ENCODE measurements at regions not wholly inside any gene's neighbourhood (a gene's known extent, or its start where the extent isn't known, plus 50 kb on each side); places are given as distances from the start of the nearest gene placed in this dataset.

DNA sequence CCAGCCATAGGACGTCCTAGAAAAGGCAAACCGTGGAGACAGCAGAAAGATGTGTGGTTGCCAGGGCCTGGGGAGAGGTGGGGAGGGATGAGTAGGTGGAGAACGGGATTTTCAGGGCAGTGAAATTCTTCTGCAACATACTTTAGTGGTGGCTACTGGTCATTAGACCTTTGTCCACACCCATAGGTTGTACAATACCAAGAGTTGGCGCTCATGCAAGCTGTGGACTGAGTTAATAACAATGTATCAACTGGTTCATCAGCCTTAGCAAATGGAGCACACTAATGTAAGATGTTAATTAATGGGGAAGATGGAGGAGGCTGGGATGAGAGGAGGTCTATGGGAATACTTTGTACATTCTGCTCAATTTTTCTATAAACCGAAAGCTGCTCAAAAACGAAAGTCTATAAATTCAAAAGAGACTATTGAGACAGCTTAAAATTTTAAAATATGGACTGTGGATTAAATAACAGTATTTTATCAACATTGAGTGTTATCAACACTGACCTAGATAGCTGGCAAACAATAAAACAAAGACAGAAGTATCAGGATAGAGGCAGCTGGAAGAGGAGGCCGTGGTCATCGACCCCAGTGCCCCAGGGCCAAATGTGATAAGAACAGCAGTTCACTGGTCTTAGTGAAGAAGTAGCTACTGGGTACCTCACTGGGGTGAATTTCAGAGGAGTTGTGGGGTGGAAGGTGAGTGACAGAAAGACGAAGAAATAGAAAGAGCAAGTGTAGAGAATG, 90.9 kb downstream of the SYNE3 start:
- Histone ChIP-seq H3K9me3 (no peaks in the 10 kb centered on the region), H3K36me3 (no peaks in the 10 kb centered on the region), H3K27me3 (no peaks in the 10 kb centered on the region), H3K4me3 (no peak overlapping the region)
- no peak for DNase-seq

DNA sequence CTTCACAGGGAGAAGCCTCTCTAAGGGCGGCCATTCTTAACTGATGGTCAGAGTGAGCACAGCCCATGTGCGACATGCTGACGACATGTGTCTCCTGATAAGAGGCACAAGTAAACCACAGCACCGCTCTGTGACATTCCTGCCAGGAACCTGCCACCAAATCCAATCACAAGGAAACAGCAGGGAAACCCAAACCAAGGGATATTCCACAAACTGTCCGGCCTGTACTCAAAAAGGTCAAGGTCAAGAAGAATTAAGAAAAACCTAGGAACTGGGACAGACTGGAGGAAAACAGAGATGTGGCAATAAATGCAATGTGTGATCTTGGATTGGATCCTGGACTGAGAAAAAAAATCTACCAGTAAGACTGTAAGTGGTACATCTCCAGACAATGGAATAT, 91.9 kb downstream of the SYNE3 start:
- DNase-seq, result no peak
- Histone ChIP-seq H3K9me3 (no peaks in the 10 kb centered on the region), H3K27me3 (no peaks in the 10 kb centered on the region), H3K36me3 (no peaks in the 10 kb centered on the region), H3K4me3 (no peak overlapping the region)

- Histone ChIP-seq H3K27me3 (no peaks in the 10 kb centered on the region), H3K9me3 (no peaks in the 10 kb centered on the region), H3K4me3 (no peak overlapping the region), H3K36me3 (no peaks in the 10 kb centered on the region)
- no peak for DNase-seq
These were observed 94.7 kb downstream of the SYNE3 start for GRCh38 chr14:95421741-95422140.

- H3K4me3 ChIP-seq, result no peak overlapping the region
- no peaks in the 10 kb centered on the region for H3K36me3 ChIP-seq
- H3K9me3 ChIP-seq, result no peaks in the 10 kb centered on the region
- H3K27me3 ChIP-seq, result no peaks in the 10 kb centered on the region
- DNase-seq, result no peak
These were observed 96.4 kb downstream of the SYNE3 start for GRCh38 chr14:95420060-95420459.

DNA sequence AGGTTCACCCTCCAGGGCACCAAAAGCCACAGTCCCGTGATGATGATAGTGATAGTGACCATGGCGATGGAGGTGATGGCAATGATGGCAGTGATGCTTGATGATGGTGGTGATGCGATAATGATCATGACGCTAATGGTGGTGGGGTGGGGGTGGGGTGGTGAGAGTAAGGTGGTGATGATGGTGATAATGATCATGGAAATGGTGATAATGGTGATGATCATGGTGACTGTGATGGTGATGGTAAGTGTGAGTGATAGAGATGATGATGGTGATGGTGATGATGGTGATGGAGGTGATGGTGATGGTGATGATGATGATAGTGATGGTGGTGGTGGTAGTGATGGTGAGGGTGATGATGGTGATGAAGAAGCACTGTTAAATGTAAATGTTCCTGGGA, 96.9 kb downstream of the SYNE3 start:
- DNase-seq, result no peak
- no peaks in the 10 kb centered on the region for H3K9me3 ChIP-seq
- no peak overlapping the region for H3K4me3 ChIP-seq

DNA sequence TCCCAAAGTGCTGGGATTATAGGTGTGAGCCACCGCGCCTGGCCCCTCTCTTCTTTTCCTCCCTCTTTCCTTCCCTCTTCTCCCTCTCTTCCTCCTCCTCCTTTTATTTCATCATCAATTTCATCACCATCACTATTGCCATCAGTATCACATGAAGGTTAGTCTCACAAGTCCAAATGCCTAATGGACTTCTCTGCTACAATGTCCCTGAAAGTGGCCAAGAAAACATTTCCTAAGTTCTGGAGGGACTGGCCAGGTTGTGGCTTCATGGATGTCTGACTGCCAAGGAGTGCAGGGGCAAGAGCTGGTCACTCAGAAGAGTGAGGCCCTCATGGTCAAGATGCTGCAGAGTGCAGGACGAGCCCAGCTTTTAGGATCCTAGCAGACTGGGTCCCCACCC, 97.6 kb downstream of the SYNE3 start:
- Histone ChIP-seq H3K27me3 (no peaks in the 10 kb centered on the region), H3K9me3 (no peaks in the 10 kb centered on the region), H3K4me3 (no peak overlapping the region), H3K36me3 (no peaks in the 10 kb centered on the region)
- no peak for DNase-seq

More for the DNA sequence above, 96.9 kb downstream of the SYNE3 start:
- H3K36me3 ChIP-seq, result no peaks in the 10 kb centered on the region
- H3K27me3 ChIP-seq, result no peaks in the 10 kb centered on the region

- DNase-seq, result no peak
- H3K27me3 ChIP-seq, result no peaks in the 10 kb centered on the region
- no peaks in the 10 kb centered on the region for H3K9me3 ChIP-seq
- no peak overlapping the region for H3K4me3 ChIP-seq
- no peaks in the 10 kb centered on the region for H3K36me3 ChIP-seq
These were observed 97.8 kb upstream of the CLMN start for GRCh38 chr14:95417492-95417891.

- no peak for DNase-seq
- H3K36me3 ChIP-seq, result no peaks in the 10 kb centered on the region
- H3K4me3 ChIP-seq, result no peak overlapping the region
- no peaks in the 10 kb centered on the region for H3K27me3 ChIP-seq
- H3K9me3 ChIP-seq, result no peaks in the 10 kb centered on the region
These were observed 96.3 kb upstream of the CLMN start for GRCh38 chr14:95415993-95416392.

GRCh38 chr14:95413289-95414215, 93.8 kb upstream of the CLMN start:
- H3K4me3 ChIP-seq, result no peak overlapping the region
- no peak for DNase-seq
- no peaks in the 10 kb centered on the region for H3K9me3 ChIP-seq
- H3K36me3 ChIP-seq, result no peaks in the 10 kb centered on the region
- no peaks in the 10 kb centered on the region for H3K27me3 ChIP-seq

GRCh38 chr14:95410838-95411237, 91.1 kb upstream of the CLMN start:
- Histone ChIP-seq H3K4me3 (no peak overlapping the region), H3K27me3 (no peaks in the 10 kb centered on the region), H3K9me3 (no peaks in the 10 kb centered on the region), H3K36me3 (no peaks in the 10 kb centered on the region)
- no peak for DNase-seq

DNA sequence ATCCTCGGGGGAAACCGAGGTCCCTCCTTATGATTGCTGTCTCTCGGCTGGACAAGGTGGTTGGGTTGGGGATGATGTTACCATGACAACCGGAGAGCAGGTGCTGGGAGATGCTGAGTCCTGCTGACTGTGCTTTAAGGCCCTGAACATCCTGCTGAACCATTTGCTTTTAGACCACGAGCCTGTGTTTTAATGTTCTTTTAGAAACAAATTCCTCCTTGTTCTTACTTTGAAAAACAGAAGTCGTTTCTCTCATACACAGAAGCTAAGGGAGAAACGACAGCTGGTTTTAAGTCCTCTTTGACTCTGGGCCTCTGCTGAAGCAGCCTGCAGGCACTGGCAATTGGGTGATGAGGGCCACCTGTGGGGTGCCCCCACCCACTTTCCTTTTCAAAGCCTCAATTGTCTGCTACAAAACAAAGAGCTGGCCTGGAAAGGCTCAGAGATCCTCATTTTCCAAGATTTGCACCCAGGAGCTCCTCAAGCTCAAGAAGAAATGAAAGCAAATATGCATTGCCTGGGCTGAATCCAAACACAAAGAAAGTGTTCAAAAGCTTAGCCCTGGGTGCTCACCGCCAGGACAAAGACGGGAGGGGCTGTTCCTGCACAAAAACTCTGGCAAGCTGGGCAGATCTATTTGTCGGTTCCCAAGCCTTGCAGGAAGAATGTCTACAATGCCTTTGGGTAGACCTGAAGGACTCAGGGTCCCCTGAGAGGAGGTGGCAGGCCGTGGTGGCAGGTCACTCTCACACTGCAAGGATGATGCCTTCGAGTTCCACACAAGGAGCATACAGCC, 90.0 kb upstream of the CLMN start:
- H3K4me3 ChIP-seq, result no peak overlapping the region
- DNase-seq, result no peak
- H3K9me3 ChIP-seq, result no peaks in the 10 kb centered on the region
- H3K27me3 ChIP-seq, result no peaks in the 10 kb centered on the region
- H3K36me3 ChIP-seq, result no peaks in the 10 kb centered on the region

DNA sequence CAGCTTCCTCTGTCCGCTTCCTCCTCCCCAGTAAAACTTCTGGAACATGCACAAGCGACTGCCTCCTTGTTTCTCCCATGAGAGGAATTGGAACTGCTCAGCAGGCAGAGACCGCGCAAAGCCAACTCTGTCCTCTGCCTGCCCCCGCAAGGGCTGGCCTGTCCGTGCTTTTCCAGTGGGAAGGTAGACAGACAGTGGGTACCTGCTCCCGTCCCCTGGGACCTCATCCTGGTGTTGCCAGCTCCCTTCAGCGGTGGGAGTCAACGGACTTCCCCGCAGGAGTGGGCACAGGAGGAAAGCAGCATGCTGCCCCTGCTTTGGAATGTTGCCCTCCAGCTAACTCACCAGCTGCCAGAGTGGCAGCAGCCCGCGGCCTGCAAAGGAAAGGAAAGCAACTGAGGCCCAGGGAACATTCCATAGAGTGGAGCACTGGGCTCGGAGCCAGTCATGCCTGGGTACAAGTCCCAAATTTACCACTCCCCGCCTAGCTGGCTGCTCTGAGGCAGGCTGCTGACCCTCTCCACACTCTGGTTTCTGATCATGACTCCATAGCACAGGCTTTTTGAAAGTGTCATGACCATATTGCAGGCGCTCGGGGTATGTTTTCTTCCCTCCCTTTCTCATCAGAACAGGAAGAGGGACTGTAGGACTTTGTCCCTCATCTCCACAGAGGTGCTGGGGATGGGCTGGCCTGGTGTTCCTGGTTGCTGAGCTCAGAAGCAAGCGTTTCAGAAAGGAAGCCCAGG, 89.2 kb upstream of the CLMN start:
- H3K36me3 ChIP-seq, result no peaks in the 10 kb centered on the region
- no peak overlapping the region for H3K4me3 ChIP-seq
- no peak for DNase-seq
- no peaks in the 10 kb centered on the region for H3K9me3 ChIP-seq
- H3K27me3 ChIP-seq, result no peaks in the 10 kb centered on the region

DNA sequence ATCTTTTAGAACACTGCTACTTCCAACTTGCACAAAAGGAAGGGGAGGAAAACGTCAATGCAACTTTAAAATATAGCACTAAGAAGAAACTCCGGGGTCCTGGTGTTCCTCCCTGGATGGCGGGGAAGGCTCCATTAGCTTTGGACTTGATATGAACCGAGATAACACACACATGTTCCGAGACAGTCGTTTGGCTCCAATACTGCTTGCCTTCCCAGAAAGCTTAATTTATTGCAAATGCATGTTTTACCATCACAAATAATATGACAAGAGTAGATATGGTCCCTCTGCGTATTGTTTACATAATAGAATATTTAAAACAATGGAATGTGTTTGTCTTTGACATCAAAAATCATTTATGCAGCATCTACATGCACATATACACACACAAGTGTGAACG, 87.6 kb upstream of the CLMN start:
- Histone ChIP-seq H3K27me3 (no peaks in the 10 kb centered on the region), H3K4me3 (no peak overlapping the region), H3K9me3 (no peaks in the 10 kb centered on the region), H3K36me3 (no peaks in the 10 kb centered on the region)
- DNase-seq, result no peak

DNA sequence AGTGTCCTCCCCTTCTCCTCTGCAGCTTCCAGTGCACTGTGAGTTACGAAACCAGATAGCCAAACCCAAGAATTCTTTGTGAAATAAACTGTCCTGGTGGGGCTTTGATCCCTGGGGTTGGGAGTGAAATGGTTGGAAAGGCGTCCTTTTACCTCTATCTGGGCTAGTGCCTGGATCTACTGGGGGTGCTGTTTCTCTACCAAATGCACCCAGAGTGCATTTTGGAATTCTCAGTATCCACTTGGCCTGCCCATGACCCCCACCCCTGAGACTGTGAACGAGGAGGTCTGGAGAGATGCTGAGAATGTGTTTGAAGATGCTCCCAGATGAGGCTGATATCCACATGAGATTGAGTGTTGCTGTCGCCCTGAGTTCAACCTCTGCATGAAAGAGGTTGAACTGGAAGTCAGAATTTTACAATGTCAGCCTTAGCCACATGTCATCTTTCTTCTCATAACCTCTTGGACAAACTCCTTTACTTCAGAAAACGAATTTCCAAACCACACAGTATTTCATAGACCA, 87.1 kb upstream of the CLMN start:
- Histone ChIP-seq H3K27me3 (no peaks in the 10 kb centered on the region), H3K36me3 (no peaks in the 10 kb centered on the region), H3K9me3 (no peaks in the 10 kb centered on the region), H3K4me3 (no peak overlapping the region)
- no peak for DNase-seq

DNA sequence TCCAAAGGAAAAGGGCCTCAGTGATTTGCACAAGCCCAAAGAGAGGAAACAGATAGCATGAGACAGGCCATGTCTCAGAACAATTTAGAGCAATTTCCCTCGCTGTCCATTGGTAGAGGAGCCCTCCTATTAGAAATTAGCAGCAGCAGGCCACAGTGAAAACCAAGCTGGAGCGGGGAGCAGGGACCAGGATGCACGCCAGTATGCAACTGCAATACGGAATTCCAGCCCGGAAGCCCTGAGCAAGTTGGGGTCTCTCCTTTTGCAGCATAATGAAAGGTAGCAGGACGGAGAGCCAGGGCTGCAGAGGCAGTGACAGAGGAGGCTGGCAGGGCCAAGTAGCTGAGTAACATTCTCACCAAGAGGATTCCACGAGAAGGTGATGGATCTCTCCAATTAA, 84.9 kb upstream of the CLMN start:
- H3K9me3 ChIP-seq, result no peaks in the 10 kb centered on the region
- no peaks in the 10 kb centered on the region for H3K36me3 ChIP-seq
- H3K27me3 ChIP-seq, result no peaks in the 10 kb centered on the region
- no peak for DNase-seq
- H3K4me3 ChIP-seq, result no peak overlapping the region

DNA sequence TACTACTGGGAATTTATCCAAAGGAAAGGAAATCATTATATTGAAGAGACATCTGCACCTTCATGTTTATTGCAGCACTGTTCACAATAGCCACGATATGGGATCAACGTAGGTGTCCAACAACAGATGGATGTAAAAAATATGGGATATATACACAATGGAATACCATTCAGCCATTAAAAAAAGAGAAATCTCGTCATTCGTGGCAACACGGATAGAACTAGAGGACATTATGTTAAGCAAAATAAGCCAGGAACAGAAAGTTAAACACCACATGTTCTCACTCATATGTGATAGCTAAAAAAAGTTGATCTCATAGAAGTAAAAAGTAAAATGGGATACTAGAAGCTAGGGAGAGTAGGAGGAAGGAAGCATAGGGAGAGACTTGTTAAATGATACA, 82.9 kb upstream of the CLMN start:
- H3K36me3 ChIP-seq, result no peaks in the 10 kb centered on the region
- no peak for DNase-seq
- H3K27me3 ChIP-seq, result no peaks in the 10 kb centered on the region
- no peak overlapping the region for H3K4me3 ChIP-seq
- H3K9me3 ChIP-seq, result no peaks in the 10 kb centered on the region

Measured in MG63 (cell line).